Osteoblast (primary cell): ENCODE measurements at regions not wholly inside any gene's neighbourhood (a gene's known extent, or its start where the extent isn't known, plus 50 kb on each side); places are given as distances from the start of the nearest gene placed in this dataset.

ENCODE experiments used
- DNase-seq: peaks from one replicate; pipeline ENCODE4 v3.0.0; 2011; ENCODE audit warnings: low spot score, mixed read lengths; ENCODE audit not compliant: insufficient read length; ENCODE audit errors: missing footprints
- H2AFZ ChIP-seq: 2 replicates; pipeline ENCODE4 v1.6.0; 2011; ENCODE audit warnings: mild to moderate bottlenecking, low read length
- H3K27ac ChIP-seq: 2 replicates; pipeline ENCODE4 v1.5.1; 2011; ENCODE audit warnings: mild to moderate bottlenecking, low read depth, low read length, moderate library complexity
- H3K27me3 ChIP-seq: 2 replicates; pipeline ENCODE4 v1.6.0; 2012; ENCODE audit warnings: mild to moderate bottlenecking, control low read depth, inconsistent platforms, low read length, moderate library complexity; ENCODE audit not compliant: insufficient read depth
- H3K36me3 ChIP-seq: 2 replicates; pipeline ENCODE4 v1.5.1; 2011; ENCODE audit warnings: mild to moderate bottlenecking, low read length, control low read depth, moderate library complexity; ENCODE audit not compliant: insufficient read depth
- H3K4me1 ChIP-seq: 2 replicates; pipeline ENCODE4 v1.5.1; 2011; ENCODE audit warnings: mild to moderate bottlenecking, low read length, control low read depth, moderate library complexity; ENCODE audit not compliant: insufficient read depth
- H3K4me2 ChIP-seq: 2 replicates; pipeline ENCODE4 v1.6.0; 2011; ENCODE audit warnings: mild to moderate bottlenecking, low read length; ENCODE audit not compliant: insufficient read depth
- H3K4me3 ChIP-seq: fragments of 200-600 bp; sonication (generic); 3 replicates; pipeline ENCODE4 v1.5.1; 2012; ENCODE audit warnings: mild to moderate bottlenecking, low read length, inconsistent platforms; ENCODE audit not compliant: insufficient read depth
- H3K79me2 ChIP-seq: 2 replicates; pipeline ENCODE4 v1.6.0; 2012; ENCODE audit warnings: mild to moderate bottlenecking, low read length, control low read depth, inconsistent platforms; ENCODE audit not compliant: insufficient read depth
- H3K9me3 ChIP-seq: 2 replicates; pipeline ENCODE4 v1.5.1; 2011; ENCODE audit warnings: low read depth, low read length, control low read depth
- H4K20me1 ChIP-seq: 2 replicates; pipeline ENCODE4 v1.6.0; 2012; ENCODE audit warnings: mild to moderate bottlenecking, low read length, control low read depth; ENCODE audit not compliant: insufficient read depth
- TF ChIP-seq, protein P1 (sequence below): IDR thresholded peaks from 2 replicates; pipeline ENCODE4 v1.5.1; 2011; ENCODE audit warnings: mild to moderate bottlenecking, low read depth, low read length, moderate library complexity; ENCODE audit errors: extremely low read depth

DNA sequence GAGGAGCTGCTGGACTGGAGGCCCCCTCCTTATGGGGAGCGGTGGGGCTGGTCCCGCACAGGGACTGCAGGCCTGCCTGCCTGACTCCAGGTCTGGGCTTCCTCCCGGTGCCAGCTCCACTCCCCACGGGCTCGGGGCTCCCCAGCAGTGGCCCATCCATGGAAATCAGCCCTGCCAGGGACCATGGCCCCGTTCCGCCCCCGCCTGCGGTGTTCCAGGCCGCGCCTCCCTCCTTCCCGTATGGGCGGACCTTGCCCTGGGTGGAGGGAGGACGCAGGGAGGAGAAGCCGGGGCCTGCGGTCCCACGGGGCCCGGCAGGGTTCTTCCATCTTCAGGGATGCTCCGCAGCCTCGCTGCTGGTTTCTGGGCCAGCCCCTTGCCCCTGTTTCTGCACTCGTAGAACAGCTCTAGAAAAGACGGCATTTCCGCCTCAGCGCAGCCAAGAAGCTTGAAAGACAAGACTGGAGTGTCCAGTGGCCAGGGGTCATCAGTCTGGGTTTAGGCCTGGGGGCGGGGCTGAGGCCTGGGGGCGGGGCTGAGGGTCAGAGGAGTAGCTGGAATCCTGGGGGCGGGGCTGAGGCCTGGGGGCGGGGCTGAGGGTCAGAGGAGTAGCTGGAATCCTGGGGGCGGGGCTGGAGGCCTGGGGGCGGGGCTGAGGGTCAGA is 1330.6 kb downstream of the BRD1 start:
- Histone ChIP-seq H4K20me1 (no peaks in the 10 kb centered on the region), H2AFZ (no peak overlapping the region), H3K27ac (no peak overlapping the region), H3K36me3 (no peaks in the 10 kb centered on the region), H3K4me3 (no peak overlapping the region), H3K4me1 (no peaks in the 10 kb centered on the region), H3K79me2 (no peaks in the 10 kb centered on the region), H3K27me3 (no peaks in the 10 kb centered on the region), H3K9me3 (no peaks in the 10 kb centered on the region), H3K4me2 (no peak overlapping the region)
- no peak for DNase-seq
- TF ChIP-seq, protein P1, sequence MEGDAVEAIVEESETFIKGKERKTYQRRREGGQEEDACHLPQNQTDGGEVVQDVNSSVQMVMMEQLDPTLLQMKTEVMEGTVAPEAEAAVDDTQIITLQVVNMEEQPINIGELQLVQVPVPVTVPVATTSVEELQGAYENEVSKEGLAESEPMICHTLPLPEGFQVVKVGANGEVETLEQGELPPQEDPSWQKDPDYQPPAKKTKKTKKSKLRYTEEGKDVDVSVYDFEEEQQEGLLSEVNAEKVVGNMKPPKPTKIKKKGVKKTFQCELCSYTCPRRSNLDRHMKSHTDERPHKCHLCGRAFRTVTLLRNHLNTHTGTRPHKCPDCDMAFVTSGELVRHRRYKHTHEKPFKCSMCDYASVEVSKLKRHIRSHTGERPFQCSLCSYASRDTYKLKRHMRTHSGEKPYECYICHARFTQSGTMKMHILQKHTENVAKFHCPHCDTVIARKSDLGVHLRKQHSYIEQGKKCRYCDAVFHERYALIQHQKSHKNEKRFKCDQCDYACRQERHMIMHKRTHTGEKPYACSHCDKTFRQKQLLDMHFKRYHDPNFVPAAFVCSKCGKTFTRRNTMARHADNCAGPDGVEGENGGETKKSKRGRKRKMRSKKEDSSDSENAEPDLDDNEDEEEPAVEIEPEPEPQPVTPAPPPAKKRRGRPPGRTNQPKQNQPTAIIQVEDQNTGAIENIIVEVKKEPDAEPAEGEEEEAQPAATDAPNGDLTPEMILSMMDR = no peak

DNA sequence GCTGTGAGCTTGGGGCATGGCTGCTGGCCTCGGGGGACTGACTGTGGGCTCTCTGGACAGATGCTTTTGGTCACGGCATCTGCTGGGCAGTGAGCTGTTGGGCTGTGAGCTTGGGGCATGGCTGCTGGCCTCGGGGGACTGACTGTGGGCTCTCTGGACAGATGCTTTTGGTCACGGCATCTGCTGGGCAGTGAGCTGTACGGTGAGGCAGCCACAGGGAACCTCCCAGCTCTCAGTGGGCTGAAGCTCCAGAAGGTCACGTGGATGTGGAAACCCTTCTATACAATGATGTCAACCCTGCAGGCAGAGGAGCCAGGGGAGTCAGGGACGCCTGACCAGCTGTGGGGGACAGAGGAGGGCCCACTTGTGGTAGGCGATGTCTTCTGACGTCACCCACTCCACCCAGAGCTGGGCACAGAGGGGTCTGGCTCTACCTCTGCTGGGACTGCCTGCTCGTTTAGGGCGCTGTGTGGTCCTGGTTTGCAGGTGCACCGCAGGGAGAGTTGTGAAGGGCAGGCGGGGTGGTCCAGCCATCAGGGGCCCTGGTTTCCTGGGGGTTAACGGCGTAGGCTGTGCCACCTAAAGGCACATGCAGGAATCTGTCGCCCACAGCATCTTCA is 1331.3 kb downstream of the BRD1 start:
- H3K27me3 ChIP-seq = peaks cover 5% of the 10 kb centered on the region
- H3K36me3 ChIP-seq = no peaks in the 10 kb centered on the region
- DNase-seq = peak; percentile 78
- H3K27ac ChIP-seq = no peak overlapping the region
- H3K4me3 ChIP-seq = no peak overlapping the region
- no peaks in the 10 kb centered on the region for H3K9me3 ChIP-seq
- no peaks in the 10 kb centered on the region for H4K20me1 ChIP-seq
- H2AFZ ChIP-seq = no peak overlapping the region
- H3K4me2 ChIP-seq = no peak overlapping the region
- TF ChIP-seq, protein P1 = no peak
- no peaks in the 10 kb centered on the region for H3K4me1 ChIP-seq
- H3K79me2 ChIP-seq = no peaks in the 10 kb centered on the region

DNA sequence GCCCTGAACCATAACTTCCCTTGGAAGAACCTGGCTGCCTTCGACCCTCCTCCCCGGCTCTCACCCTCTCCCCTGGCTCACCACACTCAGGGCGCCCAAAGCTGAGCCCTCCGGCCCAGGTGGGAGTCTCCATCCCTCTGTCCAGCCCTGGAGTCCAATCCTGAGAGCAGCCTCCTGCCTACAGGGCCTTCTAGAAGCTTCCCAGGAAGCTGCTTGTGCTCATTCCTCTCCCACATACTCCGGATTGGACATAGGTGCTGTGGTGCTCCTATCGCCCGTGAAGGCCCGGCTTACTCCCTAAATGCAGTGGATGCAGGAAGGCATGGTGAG is 1332.0 kb downstream of the BRD1 start:
- H3K27me3 ChIP-seq = peaks cover 11% of the 10 kb centered on the region
- no peak overlapping the region for H3K4me3 ChIP-seq
- no peaks in the 10 kb centered on the region for H3K4me1 ChIP-seq
- H3K36me3 ChIP-seq = no peaks in the 10 kb centered on the region
- H3K9me3 ChIP-seq = no peaks in the 10 kb centered on the region
- no peak overlapping the region for H3K4me2 ChIP-seq
- H3K79me2 ChIP-seq = no peaks in the 10 kb centered on the region
- DNase-seq = peak; percentile 62
- TF ChIP-seq, protein P1 = no peak
- H3K27ac ChIP-seq = no peak overlapping the region
- no peak overlapping the region for H2AFZ ChIP-seq
- no peaks in the 10 kb centered on the region for H4K20me1 ChIP-seq

DNA sequence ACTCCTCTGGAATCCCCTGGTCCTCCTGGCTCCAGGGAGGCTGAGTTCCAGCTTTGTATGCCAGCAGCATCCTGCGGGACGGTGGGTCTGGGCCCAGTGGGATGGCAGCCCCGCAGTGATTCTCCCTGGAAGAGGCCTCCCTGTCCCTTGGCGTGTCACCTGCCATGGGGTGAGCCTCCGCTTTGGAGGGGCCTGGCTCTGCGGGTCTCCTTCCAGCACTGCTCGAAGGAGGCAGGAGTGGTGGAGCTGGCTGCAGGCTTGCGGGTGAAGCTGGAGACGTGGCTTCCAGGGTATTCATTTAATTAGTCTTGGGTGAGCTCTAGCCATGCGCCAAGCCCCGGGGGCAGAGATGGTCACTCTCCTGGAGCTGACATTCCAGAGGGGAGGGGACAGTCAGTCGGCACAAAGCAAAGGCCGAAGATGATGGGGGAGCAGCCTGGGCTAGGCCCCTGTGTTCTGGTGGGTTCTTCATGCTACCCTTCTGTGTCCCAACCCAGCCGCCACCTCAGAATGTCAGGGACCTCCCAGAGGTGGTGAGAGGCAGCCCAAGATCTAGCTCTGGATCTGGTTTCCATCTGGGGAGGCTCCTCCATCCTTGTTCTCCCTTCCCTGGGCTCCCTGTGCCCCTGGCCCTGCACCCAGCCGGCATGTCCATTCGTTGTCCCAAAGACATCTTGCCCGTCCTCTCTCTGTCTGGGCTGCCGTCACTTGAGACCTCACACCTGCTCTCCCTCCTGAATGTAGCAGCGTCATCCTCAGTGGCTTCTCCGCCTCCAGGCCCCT is 1332.5 kb downstream of the BRD1 start:
- peak; percentile 30 for DNase-seq
- Histone ChIP-seq H2AFZ (no peak overlapping the region), H3K79me2 (no peaks in the 10 kb centered on the region), H3K27me3 (peaks cover 14% of the 10 kb centered on the region), H3K4me1 (no peaks in the 10 kb centered on the region), H3K4me3 (no peak overlapping the region), H3K36me3 (no peaks in the 10 kb centered on the region), H3K9me3 (no peaks in the 10 kb centered on the region), H3K27ac (no peak overlapping the region), H3K4me2 (no peak overlapping the region), H4K20me1 (no peaks in the 10 kb centered on the region)
- TF ChIP-seq, protein P1 = no peak
